ENCODE measurements at regions not wholly inside any gene's neighbourhood (a gene's known extent, or its start where the extent isn't known, plus 50 kb on each side); places are given as distances from the start of the nearest gene placed in this dataset.

DNA sequence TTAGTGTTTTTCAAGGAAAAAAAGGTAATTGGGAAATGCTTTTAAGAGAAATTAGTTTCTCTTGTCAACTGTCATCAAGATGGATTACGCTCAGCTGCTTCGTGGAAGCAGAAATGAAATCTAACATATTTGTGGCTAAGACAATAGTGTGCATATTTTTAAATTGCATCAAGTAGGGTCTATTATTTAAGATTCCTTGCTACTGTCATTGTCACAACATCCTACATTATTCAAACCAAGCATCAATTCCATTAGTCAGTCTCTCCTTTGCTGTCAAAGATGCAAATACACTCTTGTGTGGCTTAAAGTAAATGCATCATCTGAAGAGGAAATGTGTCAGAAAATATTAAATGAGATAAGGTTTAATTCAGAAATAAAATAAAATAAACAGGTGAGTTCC, 1277.6 kb upstream of the SEL1L start:
- TF ChIP-seq, protein P1, sequence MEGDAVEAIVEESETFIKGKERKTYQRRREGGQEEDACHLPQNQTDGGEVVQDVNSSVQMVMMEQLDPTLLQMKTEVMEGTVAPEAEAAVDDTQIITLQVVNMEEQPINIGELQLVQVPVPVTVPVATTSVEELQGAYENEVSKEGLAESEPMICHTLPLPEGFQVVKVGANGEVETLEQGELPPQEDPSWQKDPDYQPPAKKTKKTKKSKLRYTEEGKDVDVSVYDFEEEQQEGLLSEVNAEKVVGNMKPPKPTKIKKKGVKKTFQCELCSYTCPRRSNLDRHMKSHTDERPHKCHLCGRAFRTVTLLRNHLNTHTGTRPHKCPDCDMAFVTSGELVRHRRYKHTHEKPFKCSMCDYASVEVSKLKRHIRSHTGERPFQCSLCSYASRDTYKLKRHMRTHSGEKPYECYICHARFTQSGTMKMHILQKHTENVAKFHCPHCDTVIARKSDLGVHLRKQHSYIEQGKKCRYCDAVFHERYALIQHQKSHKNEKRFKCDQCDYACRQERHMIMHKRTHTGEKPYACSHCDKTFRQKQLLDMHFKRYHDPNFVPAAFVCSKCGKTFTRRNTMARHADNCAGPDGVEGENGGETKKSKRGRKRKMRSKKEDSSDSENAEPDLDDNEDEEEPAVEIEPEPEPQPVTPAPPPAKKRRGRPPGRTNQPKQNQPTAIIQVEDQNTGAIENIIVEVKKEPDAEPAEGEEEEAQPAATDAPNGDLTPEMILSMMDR (IDR thresholded peaks at IDR 0.05) = no peak
- no peak for TF ChIP-seq POLR2A (IDR thresholded peaks at IDR 0.05)
